ENCODE measurements at regions not wholly inside any gene's neighbourhood (a gene's known extent, or its start where the extent isn't known, plus 50 kb on each side); places are given as distances from the start of the nearest gene placed in this dataset.

GRCh38 chr14:101126731-101127130 is 223.2 kb upstream of the RTL1 start:
- Histone ChIP-seq H3K4me3 (no peak overlapping the region), H3K9me2 (ENCODE audit: insufficient read depth) (no peaks in the 10 kb centered on the region), H3K36me3 (ENCODE audit: insufficient read depth) (no peaks in the 10 kb centered on the region), H3K79me2 (replicated peaks; ENCODE audit: insufficient read depth) (no peaks in the 10 kb centered on the region), H3K27ac (ENCODE audit: low read depth) (no peak overlapping the region), H3K4me2 (no peak overlapping the region), H3F3A (replicated peaks; ENCODE audit: low read depth) (no peaks in the 10 kb centered on the region), H4K20me1 (replicated peaks; ENCODE audit: insufficient read depth) (no peaks in the 10 kb centered on the region), H3K4me1 (ENCODE audit: insufficient read depth) (no peaks in the 10 kb centered on the region), H2AFZ (no peak overlapping the region), H3K27me3 (ENCODE audit: insufficient read depth) (no peaks in the 10 kb centered on the region)
- Mint-ChIP-seq H3K27me3 (ENCODE audit: insufficient read depth, low read depth, poor library complexity) (peaks cover 11% of the 10 kb centered on the region), H3K4me1 (peaks cover 5% of the 10 kb centered on the region; the same call in 1 of the 3 replicates), H3K27ac (no peak overlapping the region), H3K9me3 (peaks cover 3% of the 10 kb centered on the region; the same call in 1 of the 3 replicates), H3K36me3 (ENCODE audit: low read depth) (no peaks in the 10 kb centered on the region), H3K4me3 (no peak overlapping the region)
- DNase-seq (ENCODE audit: low spot score): no peak
- TF ChIP-seq REST (IDR thresholded peaks at IDR 0.05; ENCODE audit: unreplicated experiment) (no peak), POLR2AphosphoS5 (IDR thresholded peaks at IDR 0.05; ENCODE audit: low read depth) (no peak), EZH2 (IDR thresholded peaks at IDR 0.05; ENCODE audit: low read depth, unreplicated experiment) (no peak), ZNF331 (CRISPR knock-in tag; IDR thresholded peaks at IDR 0.05; ENCODE audit: low read depth) (no peak), CTCF (conservative IDR thresholded peaks at IDR 0.05; ENCODE audit: low read depth in 2 of 2) (no peak), EZH2phosphoT487 (IDR thresholded peaks at IDR 0.05; ENCODE audit: unreplicated experiment) (no peak), STAT1 (IDR thresholded peaks at IDR 0.05; ENCODE audit: unreplicated experiment) (no peak), CREB1 (CRISPR knock-in tag; IDR thresholded peaks at IDR 0.05; ENCODE audit: low read depth) (no peak), JUNB (IDR thresholded peaks at IDR 0.05; ENCODE audit: unreplicated experiment) (no peak), ZNF462 (CRISPR knock-in tag; IDR thresholded peaks at IDR 0.05) (no peak)
- ATAC-seq: no peak
